ENCODE measurements at regions not wholly inside any gene's neighbourhood (a gene's known extent, or its start where the extent isn't known, plus 50 kb on each side); places are given as distances from the start of the nearest gene placed in this dataset.

- TF ChIP-seq, protein P1, sequence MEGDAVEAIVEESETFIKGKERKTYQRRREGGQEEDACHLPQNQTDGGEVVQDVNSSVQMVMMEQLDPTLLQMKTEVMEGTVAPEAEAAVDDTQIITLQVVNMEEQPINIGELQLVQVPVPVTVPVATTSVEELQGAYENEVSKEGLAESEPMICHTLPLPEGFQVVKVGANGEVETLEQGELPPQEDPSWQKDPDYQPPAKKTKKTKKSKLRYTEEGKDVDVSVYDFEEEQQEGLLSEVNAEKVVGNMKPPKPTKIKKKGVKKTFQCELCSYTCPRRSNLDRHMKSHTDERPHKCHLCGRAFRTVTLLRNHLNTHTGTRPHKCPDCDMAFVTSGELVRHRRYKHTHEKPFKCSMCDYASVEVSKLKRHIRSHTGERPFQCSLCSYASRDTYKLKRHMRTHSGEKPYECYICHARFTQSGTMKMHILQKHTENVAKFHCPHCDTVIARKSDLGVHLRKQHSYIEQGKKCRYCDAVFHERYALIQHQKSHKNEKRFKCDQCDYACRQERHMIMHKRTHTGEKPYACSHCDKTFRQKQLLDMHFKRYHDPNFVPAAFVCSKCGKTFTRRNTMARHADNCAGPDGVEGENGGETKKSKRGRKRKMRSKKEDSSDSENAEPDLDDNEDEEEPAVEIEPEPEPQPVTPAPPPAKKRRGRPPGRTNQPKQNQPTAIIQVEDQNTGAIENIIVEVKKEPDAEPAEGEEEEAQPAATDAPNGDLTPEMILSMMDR (IDR thresholded peaks at IDR 0.05; ENCODE audit: low read depth, low read length, missing input control), result no peak
- TF ChIP-seq, protein P2, sequence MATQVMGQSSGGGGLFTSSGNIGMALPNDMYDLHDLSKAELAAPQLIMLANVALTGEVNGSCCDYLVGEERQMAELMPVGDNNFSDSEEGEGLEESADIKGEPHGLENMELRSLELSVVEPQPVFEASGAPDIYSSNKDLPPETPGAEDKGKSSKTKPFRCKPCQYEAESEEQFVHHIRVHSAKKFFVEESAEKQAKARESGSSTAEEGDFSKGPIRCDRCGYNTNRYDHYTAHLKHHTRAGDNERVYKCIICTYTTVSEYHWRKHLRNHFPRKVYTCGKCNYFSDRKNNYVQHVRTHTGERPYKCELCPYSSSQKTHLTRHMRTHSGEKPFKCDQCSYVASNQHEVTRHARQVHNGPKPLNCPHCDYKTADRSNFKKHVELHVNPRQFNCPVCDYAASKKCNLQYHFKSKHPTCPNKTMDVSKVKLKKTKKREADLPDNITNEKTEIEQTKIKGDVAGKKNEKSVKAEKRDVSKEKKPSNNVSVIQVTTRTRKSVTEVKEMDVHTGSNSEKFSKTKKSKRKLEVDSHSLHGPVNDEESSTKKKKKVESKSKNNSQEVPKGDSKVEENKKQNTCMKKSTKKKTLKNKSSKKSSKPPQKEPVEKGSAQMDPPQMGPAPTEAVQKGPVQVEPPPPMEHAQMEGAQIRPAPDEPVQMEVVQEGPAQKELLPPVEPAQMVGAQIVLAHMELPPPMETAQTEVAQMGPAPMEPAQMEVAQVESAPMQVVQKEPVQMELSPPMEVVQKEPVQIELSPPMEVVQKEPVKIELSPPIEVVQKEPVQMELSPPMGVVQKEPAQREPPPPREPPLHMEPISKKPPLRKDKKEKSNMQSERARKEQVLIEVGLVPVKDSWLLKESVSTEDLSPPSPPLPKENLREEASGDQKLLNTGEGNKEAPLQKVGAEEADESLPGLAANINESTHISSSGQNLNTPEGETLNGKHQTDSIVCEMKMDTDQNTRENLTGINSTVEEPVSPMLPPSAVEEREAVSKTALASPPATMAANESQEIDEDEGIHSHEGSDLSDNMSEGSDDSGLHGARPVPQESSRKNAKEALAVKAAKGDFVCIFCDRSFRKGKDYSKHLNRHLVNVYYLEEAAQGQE (IDR thresholded peaks at IDR 0.05), result no peak
- TF ChIP-seq NR2F2 (IDR thresholded peaks at IDR 0.05) (no peak), SP1 (IDR thresholded peaks at IDR 0.05) (no peak)
- TF ChIP-seq, protein P3, sequence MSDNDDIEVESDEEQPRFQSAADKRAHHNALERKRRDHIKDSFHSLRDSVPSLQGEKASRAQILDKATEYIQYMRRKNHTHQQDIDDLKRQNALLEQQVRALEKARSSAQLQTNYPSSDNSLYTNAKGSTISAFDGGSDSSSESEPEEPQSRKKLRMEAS (IDR thresholded peaks at IDR 0.05), result no peak
- TF ChIP-seq, protein P4, sequence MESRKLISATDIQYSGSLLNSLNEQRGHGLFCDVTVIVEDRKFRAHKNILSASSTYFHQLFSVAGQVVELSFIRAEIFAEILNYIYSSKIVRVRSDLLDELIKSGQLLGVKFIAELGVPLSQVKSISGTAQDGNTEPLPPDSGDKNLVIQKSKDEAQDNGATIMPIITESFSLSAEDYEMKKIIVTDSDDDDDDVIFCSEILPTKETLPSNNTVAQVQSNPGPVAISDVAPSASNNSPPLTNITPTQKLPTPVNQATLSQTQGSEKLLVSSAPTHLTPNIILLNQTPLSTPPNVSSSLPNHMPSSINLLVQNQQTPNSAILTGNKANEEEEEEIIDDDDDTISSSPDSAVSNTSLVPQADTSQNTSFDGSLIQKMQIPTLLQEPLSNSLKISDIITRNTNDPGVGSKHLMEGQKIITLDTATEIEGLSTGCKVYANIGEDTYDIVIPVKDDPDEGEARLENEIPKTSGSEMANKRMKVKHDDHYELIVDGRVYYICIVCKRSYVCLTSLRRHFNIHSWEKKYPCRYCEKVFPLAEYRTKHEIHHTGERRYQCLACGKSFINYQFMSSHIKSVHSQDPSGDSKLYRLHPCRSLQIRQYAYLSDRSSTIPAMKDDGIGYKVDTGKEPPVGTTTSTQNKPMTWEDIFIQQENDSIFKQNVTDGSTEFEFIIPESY (IDR thresholded peaks at IDR 0.05), result no peak
Observed at GRCh38 chr5:84642795-84643194, 258.1 kb upstream of the EDIL3 start.

Measured in liver (tissue), 3 donors.